ENCODE measurements at regions not wholly inside any gene's neighbourhood (a gene's known extent, or its start where the extent isn't known, plus 50 kb on each side); places are given as distances from the start of the nearest gene placed in this dataset.
"Not testable (repeated sequence)": the region's sequence is repeated elsewhere in the genome, so short reads cannot be mapped to it uniquely, and the experiment has no call there.

DNA sequence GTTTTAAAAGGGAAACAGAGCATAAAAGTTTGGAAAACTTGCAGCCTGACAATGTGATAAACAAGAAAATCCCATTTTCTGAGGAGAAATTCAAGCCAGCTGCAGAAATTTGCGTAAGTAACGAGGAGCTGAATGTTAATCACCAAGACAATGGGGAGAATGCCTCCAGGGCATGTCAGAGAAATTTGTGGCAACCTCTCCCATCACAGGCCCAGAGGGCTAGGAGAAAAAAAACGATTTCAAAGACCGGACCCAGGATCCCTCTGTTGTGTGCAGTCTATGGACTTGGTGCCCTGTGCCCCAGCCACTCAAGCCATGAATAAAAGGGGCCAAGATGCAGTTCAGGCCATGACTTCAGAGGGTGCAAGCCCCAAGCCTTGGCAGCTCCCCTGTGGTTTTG lies 355.4 kb upstream of the NDST3 start:
- DNase-seq (ENCODE audit: low read depth, low spot score), result no peak

DNA sequence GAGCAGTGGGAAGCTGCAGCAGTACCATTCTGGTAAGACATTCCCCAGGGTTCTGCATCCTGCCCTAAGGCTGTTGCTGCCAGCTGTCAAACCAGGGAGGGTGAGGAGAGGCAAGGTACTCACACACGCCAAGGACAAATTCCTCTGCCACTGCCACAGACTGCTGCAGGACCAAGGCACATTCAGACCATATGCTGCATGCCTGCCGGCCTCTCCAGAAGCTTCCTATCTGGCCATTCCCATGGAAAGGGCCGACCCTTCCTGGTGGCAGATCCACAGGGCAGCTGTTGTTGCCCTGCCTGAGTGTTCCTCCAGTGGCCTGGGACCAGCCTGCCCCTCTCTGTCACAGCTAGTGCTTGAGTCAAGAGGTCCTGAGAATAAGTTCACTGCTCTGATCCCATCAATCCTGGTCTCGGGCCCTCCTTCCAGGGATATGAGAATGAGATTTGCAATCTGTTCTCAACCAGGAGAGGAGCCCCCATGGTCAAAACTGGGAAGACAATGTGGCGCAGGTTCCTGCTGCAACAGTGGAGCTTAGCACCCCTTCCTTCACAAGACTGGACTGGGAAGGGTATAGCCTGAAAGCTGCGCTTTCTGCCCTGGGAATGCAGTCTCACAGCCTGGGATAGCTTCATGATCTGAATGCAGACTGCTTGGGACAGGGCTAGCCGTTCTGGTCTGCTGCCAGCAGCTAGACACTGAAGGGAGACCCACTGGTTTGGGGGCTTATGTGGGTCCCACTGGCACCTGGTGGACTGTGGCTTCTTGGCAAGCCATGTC lies 342.5 kb upstream of the NDST3 start:
- DNase-seq (ENCODE audit: low read depth, low spot score), result no peak

DNA sequence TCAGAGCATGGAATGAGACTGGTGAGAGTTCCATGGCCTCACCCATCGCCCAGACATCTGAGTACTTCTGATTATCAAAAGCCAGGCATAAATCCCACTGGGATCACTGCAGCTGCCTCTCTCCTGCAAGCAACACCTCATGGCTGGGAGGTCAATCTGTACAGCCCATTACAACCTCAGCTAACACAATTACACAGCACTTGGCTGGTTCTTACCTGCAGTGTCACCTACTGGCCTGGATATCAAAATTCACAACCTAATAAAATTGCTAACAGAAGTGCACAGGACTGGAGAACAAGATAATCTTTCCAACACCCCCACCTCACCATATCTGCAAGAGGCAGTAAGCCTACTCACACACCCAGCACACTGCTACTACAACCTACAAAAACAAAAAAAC lies 341.7 kb upstream of the NDST3 start:
- no peak for DNase-seq (ENCODE audit: low read depth, low spot score)

DNA sequence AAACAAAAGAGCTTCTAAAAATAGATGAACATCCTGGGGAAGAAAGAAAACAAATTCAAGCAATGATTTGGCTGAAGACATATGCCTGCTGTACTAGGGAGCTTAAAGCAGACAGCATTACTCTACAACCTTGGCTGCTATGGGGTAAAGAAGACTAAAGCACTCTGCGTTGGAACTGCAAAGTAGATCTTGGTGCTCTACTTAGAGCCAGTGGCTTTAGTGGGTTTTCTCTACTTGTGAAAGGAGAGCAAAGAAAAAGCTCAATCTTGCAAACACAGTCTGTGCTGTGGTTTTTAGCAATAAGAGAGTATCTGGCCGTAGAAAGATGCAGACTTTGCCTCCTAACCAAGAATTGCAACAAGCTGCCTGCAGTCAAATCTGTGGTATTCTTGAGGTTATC lies 334.7 kb upstream of the NDST3 start:
- no peak for DNase-seq (ENCODE audit: low read depth, low spot score)

DNA sequence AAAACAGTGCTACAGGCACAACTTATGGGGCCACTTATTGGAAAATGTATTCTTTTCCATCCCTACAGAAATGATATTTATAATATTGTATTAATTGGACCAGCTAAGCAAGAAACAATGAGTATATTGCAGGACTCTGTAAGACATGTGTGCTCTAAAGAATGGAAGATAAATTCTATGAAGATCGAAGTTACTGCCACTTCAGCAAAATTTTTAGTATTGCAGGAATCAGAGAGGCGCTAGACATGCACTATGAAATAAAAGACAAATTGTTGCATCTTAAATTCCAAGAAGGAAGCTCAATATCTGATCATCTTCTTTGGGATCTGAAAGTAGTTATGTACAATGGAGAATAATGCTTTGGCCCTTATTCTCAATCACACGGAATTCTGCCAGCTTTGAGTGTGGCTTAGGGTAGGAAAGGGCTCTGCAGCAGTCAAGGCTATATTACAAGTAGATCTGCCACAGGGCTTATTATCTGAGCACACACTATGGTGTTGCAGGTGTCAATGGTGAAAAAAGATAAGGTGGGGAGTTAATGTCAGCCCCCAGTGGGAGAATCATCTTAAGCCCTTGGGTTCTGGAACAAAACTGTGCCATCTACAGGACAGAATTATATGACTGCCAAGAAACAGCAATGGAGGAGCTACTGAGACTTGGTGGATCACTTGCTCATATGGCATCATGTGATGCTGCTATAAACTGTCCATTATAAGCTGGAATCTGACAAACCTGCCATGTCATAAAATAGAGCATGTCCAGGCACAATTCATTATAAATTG lies 334.0 kb upstream of the NDST3 start:
- no peak for DNase-seq (ENCODE audit: low read depth, low spot score)

DNA sequence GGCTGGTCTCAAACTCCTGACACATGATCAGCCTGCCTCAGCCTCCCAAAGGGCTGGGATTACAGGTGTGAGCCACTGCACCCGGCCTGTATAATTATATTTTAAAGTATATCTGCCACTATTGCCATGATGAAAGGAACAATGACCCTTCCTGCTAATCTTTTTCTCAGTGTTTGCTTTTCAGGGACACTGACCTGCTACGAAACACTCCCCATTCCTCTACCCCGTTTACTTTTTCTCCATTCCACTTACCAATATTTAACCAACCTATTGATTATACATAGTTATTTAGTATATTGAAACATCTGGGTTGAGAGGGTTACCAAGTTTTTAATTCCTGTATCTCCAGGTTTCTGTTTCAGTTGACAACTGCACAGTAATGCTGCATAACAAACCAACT lies 331.9 kb upstream of the NDST3 start:
- no peak for DNase-seq (ENCODE audit: low read depth, low spot score)

DNA sequence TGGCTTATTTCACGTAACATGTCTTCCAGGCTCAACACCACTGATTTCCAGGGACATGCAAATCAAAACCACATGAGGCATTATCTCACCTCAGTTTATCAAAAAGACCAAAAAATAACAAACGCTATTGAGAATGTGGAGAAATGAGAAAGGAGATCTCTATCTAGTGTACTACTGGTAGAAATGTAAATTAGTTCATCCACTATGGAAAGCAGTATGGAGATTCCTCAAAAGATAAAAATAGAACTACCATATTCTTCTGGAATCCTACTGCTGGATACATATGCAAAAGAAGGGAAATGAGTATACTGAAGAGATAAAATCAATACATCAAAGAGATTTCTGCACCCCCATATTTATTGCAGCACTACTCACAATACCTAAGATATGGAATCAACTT lies 329.6 kb upstream of the NDST3 start:
- no peak for DNase-seq (ENCODE audit: low read depth, low spot score)

DNA sequence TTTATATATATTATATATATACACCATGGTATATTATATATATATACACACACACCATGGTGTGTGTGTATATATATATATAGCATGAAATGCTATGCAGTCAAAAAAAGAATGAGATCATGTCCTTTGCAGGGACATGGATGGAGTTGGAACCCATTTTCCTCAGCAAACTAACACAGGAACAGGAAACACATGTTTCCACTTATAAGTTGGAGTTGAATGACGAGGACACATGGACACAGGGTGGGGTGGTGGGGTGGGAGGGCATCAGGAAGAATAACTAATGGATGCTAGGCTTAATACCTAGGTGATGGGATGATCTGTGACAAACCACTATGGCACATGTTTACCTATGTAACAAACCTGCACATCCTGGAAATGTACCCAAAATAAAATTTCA lies 293.6 kb upstream of the NDST3 start:
- DNase-seq (ENCODE audit: low read depth, low spot score), result no peak

DNA sequence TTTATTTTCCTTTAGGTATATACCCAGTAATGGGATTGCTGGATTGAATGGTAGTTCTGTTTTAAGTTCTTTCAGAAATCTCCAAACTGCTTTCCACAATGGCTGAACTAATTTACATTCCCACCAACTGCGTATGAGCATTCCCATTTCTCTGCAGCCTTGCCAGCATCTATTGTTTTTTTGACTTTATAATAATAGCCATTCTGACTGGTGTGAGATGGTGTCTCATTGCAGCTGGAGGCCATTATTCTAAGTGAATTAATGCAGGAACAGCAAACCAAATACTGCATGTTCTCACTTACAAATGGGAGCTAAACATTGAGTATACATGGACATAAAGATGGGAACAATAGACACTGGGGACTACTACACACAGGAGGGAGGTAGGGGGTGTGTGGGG lies 288.9 kb upstream of the NDST3 start:
- DNase-seq (ENCODE audit: low read depth, low spot score), result not testable (repeated sequence)

DNA sequence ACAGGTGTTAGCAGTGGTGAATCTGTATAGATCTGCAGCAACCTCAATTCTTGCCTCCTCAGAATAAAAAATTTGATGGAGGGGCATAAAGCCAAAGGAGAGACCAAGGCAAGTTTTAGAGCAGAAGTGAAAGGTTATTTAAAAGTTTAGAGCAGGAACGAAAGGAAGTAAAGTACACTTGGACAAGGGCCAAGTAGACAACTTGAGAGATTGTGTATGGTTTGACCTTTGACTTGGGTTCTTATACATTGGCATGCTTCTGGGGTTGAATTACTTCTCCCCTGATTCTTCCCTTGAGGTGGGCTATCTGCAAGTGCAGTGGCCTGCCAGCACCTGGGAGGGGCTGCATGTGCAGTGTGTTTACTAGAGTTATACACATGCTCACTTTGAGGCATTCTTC lies 278.8 kb upstream of the NDST3 start:
- no peak for DNase-seq (ENCODE audit: low read depth, low spot score)

DNA sequence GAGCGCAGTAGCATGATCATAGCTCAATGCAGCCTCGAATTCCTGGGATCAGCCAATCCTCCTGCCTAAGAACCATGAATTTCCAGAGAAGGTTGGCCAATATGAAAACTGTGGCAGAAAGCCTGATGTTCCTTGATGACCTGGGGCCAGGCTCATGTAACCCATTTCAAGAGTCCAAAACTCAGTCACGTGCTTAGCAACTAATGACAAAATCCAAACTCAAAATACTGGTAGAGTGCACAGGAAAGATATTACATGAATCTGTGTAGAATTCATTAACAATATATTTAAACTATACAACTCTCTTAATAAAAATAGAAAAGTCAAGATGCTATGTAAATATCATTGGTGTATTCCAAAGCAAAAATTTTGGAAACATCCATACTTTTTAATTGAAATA lies 265.7 kb upstream of the NDST3 start:
- no peak for DNase-seq (ENCODE audit: low read depth, low spot score)

DNA sequence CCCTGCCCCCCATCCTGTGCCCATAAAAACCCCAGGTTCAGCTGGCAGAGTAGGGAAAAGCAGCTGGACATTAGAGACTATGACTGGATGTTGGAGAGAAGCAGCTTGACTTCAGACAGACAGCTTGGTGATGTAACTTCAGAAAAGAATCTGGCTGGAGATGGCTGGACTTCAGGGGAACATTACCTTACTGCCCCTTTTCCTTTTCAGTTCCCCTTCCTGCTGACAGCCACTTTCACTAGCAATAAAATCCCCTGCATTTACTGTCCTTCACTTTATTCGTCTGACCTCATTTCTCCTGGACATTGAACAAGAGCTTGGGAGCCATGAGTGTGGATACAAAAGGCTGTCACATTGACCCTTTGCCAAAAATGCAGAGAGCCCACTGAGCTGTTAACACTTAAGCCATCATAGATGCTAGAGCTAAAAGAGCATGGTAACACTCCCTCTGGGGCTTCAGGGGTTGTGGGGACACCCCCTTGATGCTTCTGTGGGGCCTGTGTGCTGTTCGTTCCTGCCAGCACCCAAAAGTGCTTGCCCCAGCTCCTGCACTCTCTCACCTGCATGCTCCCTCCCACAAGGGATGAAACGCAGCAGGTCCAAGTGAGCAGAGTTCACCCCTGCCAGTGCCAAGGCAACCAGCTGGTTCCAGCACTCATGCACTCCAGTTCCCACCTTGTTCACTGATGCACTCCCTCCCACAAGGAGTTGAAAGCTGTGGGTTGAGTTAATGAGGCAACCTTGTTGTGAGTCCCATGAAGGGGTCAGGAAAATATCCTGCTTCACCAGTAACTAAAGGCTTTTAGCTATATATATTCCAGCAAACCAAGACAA lies 263.8 kb upstream of the NDST3 start:
- DNase-seq (ENCODE audit: low read depth, low spot score), result no peak

DNA sequence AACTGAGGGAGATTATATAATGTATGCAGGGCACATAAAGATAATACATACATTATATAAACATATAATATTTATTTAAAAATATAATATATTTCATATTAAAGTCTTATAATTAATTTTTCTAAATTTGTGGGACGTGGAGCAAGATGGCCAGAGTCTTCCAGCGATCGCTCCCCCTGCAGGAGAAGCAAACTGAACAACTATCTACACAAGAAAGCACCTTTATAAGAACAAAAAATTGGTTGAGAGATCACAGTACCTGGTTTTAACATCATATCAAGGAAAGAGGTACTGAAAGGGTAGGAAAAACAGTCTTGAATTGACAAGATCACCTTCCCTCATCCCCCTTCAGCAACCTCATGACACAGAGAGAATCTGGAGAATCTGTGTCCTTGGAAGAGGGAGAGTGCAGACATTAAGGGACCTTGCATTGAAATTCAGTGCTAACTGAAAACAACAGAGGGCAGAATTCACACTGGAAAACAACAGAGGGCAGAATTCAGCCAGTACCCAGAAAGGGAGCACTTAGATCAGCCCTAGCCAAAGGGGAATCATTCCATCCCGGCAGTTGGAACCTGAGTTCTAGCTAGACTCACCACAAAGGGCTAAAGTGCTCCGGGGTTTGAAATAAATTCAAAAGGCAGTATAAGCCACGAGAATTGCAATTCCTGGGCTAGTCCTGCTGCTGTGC lies 262.5 kb upstream of the NDST3 start:
- DNase-seq (ENCODE audit: low read depth, low spot score), result no peak

DNA sequence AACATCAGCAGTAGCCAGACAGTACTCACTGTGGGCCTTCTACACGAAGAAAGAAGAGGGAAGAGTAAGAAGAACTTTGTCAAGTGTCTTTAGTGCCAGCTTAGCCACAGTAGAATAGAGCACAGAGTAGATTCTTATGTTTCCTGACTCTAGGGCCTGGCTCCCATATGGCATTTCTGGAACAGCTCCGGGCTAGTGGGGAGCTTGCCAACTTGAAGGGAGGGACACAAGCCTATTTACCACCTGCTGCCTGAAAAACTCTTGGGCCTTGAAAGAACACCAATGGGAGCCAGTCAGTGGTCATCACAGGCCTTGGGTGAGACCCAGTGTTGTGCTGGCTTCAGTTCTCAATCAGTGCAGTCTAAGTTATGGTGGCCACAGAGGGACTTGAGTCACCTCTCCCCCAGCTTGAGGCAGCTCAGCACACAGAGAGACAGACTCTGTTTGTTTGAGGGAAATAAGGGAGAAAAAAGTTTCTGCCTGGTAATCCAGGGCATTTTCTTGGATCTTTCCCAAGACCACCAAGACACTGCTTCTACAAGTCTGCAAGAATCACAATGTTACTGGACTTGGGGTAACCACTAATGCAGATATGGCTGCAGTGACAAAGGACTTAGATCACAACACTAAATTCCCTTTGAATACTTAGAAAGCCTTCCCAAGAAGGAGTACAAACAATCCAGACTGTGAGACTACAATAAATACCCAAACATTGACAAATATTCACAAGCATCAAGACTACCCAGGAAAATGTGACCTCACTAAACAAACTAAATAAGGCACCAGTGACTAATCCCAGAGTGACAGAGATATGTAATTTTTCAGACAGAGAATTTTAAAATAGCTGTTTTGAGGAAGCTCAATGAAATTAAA lies 261.0 kb upstream of the NDST3 start:
- DNase-seq (ENCODE audit: low read depth, low spot score), result no peak

DNA sequence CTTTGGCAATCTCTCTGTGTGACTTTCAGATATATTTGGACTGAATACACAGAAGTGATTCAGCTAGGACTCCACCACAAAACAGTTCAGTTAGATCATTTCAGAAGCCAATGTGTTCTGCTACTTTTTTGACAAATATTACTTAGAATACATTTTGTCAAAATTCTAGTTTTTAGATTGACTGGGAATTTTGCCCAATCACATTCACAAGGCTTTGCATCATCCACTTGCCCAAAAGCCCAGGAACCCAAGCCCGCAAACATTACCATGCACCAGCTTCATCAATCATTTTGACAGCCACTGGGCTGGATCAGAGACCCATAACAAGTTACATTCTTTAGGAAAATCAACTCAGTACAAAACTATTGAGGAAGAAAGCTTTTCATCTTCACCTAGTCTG lies 256.6 kb upstream of the NDST3 start:
- DNase-seq (ENCODE audit: low read depth, low spot score), result no peak

DNA sequence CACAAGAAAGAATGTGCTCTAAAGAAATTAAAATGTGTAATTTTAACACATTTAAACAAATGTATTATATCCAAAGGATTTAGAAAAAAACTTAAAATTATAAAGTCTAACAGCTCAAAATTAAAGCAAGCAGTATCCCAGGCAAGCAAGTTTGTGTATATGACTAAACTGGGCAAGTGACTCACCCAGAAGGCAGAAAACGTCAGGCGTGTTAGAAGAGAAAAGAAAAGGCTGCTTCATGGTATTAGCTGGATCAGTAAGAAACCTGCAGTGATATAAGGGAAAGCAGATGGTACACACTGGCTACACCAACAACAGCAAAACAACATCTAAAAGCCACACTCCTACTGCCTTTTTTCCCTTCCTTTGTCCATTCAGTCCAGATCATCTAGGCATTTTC lies 250.6 kb upstream of the NDST3 start:
- no peak for DNase-seq (ENCODE audit: low read depth, low spot score)

DNA sequence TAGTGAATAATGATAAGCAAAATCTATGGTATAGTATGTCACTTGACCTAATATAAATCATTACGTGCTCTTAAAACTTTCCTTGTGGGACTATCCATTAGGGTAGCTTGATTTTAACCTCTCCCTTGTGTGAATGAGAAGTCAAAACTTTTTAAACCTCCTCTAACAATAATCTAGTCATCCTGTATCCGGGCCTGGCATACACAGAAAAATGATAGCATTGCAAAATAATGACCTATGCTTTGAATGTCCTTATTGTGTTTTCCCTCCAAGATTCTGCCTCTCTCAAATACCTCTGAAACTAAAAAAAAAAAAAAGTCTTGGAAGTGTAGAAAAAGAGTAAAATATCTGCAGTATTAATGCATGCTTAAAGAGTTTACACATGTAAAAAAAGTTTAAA lies 250.0 kb upstream of the NDST3 start:
- DNase-seq (ENCODE audit: low read depth, low spot score), result no peak

DNA sequence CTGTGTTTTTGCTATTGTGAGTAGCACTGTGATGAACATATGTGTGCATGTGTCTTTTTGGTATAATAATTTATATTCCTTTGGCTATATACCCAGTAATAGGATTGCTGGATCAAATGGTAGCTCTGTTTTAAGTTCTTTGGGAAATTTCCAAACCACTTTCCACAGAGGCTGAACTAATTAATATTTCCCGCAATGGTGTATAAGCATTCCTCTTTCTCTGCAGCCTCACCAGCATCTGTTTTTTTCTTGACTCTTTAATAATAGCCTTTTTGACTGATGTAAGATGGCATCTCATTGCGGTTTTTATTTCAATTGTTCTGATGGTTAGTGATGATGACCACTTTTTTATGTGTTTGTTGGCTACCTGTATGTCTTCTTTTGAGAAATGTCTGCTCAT lies 247.7 kb upstream of the NDST3 start:
- no peak for DNase-seq (ENCODE audit: low read depth, low spot score)

DNA sequence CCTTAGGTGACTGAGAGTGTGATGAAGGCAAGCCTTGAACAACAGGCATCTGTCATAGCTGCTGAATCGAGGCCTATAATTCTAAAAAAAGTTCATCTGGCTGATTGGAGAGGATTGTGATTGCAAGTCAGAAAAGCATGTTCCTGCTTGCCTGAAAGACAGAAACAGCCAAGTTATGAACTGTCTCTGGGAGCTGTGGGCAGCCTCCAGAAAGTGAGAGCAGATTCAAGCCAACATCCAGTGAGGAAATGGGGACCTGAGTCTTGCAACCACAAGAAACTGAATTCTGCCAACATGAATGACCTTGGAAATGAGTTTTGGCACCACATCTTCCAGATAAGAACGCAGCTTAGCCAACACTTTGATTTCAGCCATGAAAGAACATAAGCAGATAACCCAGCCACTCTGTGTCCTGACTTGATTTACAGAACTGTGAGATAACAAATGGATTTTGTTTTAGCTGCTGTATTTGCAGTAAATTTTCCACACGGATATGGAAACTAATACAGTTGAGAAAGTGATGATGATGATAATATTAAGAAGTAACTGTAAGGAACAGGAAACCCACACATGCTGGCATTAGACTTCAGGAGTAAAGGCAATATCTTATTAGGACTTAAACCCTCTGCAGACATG lies 240.3 kb upstream of the NDST3 start:
- no peak for DNase-seq (ENCODE audit: low read depth, low spot score)

DNA sequence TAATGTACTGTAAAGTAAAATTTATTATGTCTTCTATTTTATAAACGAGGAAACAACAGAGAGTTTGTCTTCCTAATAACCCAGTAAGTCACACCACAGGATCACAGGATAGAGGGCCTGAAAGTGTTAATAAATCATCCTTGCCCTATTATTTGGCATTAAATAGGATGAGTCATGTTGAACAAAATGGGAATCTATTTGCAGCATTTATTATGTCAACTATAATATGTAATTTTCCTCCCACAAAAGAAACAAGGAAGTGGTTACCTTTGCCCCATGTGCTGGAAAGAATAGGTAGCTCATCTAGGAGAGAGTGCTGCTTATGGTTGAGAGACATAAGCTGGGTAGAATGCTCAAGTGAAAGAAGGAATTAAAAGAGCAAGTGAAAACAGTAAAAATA lies 237.6 kb upstream of the NDST3 start:
- DNase-seq (ENCODE audit: low read depth, low spot score), result no peak
